Endothelial cell of umbilical vein (primary cell): ENCODE measurements at regions not wholly inside any gene's neighbourhood (a gene's known extent, or its start where the extent isn't known, plus 50 kb on each side); places are given as distances from the start of the nearest gene placed in this dataset.

ENCODE experiments used
- BruUV-seq: library from RNA; stranded (reverse); fragments of 400-500 nt; replicated peaks from 2 replicates; lab custom pipeline; 2021; lab: Mats Ljungman, UMichigan
- CTCF ChIA-PET: fragments of 300-600, 350-600 bp; sonication (Branson Sonifier 250); formaldehyde crosslinking; loops from one replicate; lab custom pipeline; 2021; ENCODE audit warnings: antibody characterized with exemption, inconsistent platforms; lab: Charles Lee
- POLR2A ChIA-PET: fragments of 300-600, 350-600 bp; sonication (Branson Sonifier 250); formaldehyde crosslinking; loops from one replicate; lab custom pipeline; 2021; ENCODE audit warnings: antibody characterized with exemption, inconsistent platforms; lab: Charles Lee
- DNase-seq: peaks from one replicate; pipeline ENCODE4 v3.0.0-alpha.2; 2011; ENCODE audit warnings: low read depth, low spot score
- FAIRE-seq: peaks from 2 replicates; lab custom pipeline; 2011; peaks lifted over from hg19 to GRCh38; lab: Jason Lieb, UNC
- H2AFZ ChIP-seq: 2 replicates; pipeline ENCODE4 v1.6.0; 2012; ENCODE audit warnings: low read depth, low read length, control low read depth, inconsistent platforms
- H3K27ac ChIP-seq: 2 replicates; pipeline ENCODE4 v1.5.1; 2011; ENCODE audit warnings: low read depth, mild to moderate bottlenecking, control low read depth, low read length, moderate library complexity; ENCODE audit not compliant: insufficient read depth
- H3K27me3 ChIP-seq, 2 experiments: 2 replicates each; pipeline versions ENCODE4 v1.6.0 to v1.6.1; 2011; ENCODE audit warnings: low read length in 2 of 2, mixed read lengths in 1 of 2; ENCODE audit not compliant: control insufficient read depth in 2 of 2, insufficient read depth in 2 of 2
- H3K36me3 ChIP-seq, 2 experiments: 2 replicates in 1 of 2; 3 replicates in 1 of 2; pipeline ENCODE4 v1.5.1; 2011; ENCODE audit warnings: low read length in 2 of 2, mild to moderate bottlenecking in 1 of 2, moderate library complexity in 1 of 2; ENCODE audit not compliant: control insufficient read depth in 2 of 2, insufficient read depth in 2 of 2; ENCODE audit errors: extremely low read depth in 1 of 2
- H3K4me1 ChIP-seq: 3 replicates; pipeline ENCODE4 v1.5.1; 2011; ENCODE audit warnings: mild to moderate bottlenecking, low read length; ENCODE audit not compliant: control insufficient read depth, insufficient read depth; ENCODE audit errors: extremely low read depth
- H3K4me2 ChIP-seq: 2 replicates; pipeline ENCODE4 v1.6.1; 2011; ENCODE audit warnings: low read length, control low read depth, mixed read lengths; ENCODE audit not compliant: insufficient read depth
- H3K4me3 ChIP-seq, 3 experiments: fragments of 200-600 bp in 1 of 3; sonication (generic), shearing (Covaris generic) in 1 of 3; replicated peaks in 1 of 3; 2 replicates each; pipeline ENCODE4 v1.5.1; 2011 to 2016; ENCODE audit warnings: control low read depth in 3 of 3, low read length in 3 of 3, mild to moderate bottlenecking in 2 of 3, inconsistent platforms in 1 of 3, low read depth in 1 of 3, moderate library complexity in 1 of 3; ENCODE audit not compliant: insufficient read depth in 1 of 3
- H3K79me2 ChIP-seq: 2 replicates; pipeline ENCODE4 v1.6.0; 2012; ENCODE audit warnings: low read length, inconsistent platforms; ENCODE audit not compliant: control insufficient read depth, insufficient read depth
- H3K9ac ChIP-seq: replicated peaks from 2 replicates; pipeline ENCODE3; 2011; ENCODE audit warnings: low read length, control low read depth; ENCODE audit not compliant: insufficient read depth; ENCODE audit errors: extremely low read depth
- H3K9me1 ChIP-seq: replicated peaks from 3 replicates; pipeline ENCODE4 v1.6.0; 2011; ENCODE audit warnings: mild to moderate bottlenecking, low read length; ENCODE audit not compliant: control insufficient read depth, insufficient read depth; ENCODE audit errors: extremely low read depth
- H3K9me3 ChIP-seq: replicated peaks from 2 replicates; pipeline ENCODE4 v1.5.1; 2012; ENCODE audit warnings: low read length, inconsistent platforms; ENCODE audit not compliant: control insufficient read depth, insufficient read depth
- H4K20me1 ChIP-seq: replicated peaks from 2 replicates; pipeline ENCODE3; 2011; ENCODE audit warnings: mild to moderate bottlenecking, low read length; ENCODE audit not compliant: control insufficient read depth, insufficient read depth; ENCODE audit errors: extremely low read depth
- EZH2 ChIP-seq: IDR thresholded peaks from 2 replicates; pipeline ENCODE4 v1.6.1; 2012; ENCODE audit warnings: borderline replicate concordance, low read depth, mild to moderate bottlenecking, moderate library complexity, low read length, inconsistent platforms; ENCODE audit not compliant: severe bottlenecking
- FOS ChIP-seq: IDR thresholded peaks from 2 replicates; pipeline ENCODE4 v1.6.1; 2011; ENCODE audit warnings: mild to moderate bottlenecking, low read length, moderate library complexity, borderline replicate concordance; ENCODE audit not compliant: insufficient read depth
- GATA2 ChIP-seq: IDR thresholded peaks from 2 replicates; pipeline ENCODE4 v1.7.0; 2011; ENCODE audit warnings: low read depth, mild to moderate bottlenecking, moderate library complexity, mixed read lengths, low read length; ENCODE audit not compliant: insufficient read length, insufficient read depth
- JUN ChIP-seq: IDR thresholded peaks from 2 replicates; pipeline ENCODE4 v1.6.1; 2011; ENCODE audit warnings: borderline replicate concordance, low read depth; ENCODE audit not compliant: insufficient read length, insufficient read depth
- MYC ChIP-seq: IDR thresholded peaks from one replicate; pipeline ENCODE4 v1.6.1; 2011; ENCODE audit warnings: mild to moderate bottlenecking, low read depth, low read length
- POLR2A ChIP-seq: IDR thresholded peaks from 2 replicates; pipeline ENCODE4 v1.6.1; 2012; ENCODE audit warnings: low read depth, mild to moderate bottlenecking, control low read depth, low read length
- POLR2AphosphoS5 ChIP-seq: IDR thresholded peaks from 2 replicates; pipeline ENCODE4 v1.6.1; 2012; ENCODE audit warnings: low read depth, mild to moderate bottlenecking, control low read depth, low read length, moderate library complexity; ENCODE audit not compliant: insufficient read depth
- dilution Hi-C: fragments of 300-500 bp; cut with MboI; formaldehyde crosslinking; loops from one replicate; pipeline ENCODE4 v1.15.0; 2019; ENCODE audit warnings: low sequenced_read_pairs; ENCODE audit not compliant: extremely low pct_ligation_motif_present
- intact Hi-C: fragments of 100-400 bp; cut with micrococcal nuclease; formaldehyde crosslinking; loops from one replicate; pipeline ENCODE4 v1.10.0; 2022
- TF ChIP-seq, protein P1 (sequence below), 2 donors: IDR thresholded peaks; 1 replicate in 1 of 2; 2 replicates in 1 of 2; pipeline ENCODE4 v1.5.1; 2011; ENCODE audit warnings: low read length in 2 of 2, mild to moderate bottlenecking in 2 of 2, moderate library complexity in 2 of 2, control low read depth in 1 of 2, inconsistent platforms in 1 of 2, low read depth in 1 of 2; ENCODE audit not compliant: insufficient read depth in 1 of 2; ENCODE audit errors: extremely low read depth in 1 of 2
- TF ChIP-seq, protein P2 (sequence below): IDR thresholded peaks from 2 replicates; pipeline ENCODE4 v1.6.1; 2011; ENCODE audit not compliant: insufficient read depth, insufficient read length

DNA sequence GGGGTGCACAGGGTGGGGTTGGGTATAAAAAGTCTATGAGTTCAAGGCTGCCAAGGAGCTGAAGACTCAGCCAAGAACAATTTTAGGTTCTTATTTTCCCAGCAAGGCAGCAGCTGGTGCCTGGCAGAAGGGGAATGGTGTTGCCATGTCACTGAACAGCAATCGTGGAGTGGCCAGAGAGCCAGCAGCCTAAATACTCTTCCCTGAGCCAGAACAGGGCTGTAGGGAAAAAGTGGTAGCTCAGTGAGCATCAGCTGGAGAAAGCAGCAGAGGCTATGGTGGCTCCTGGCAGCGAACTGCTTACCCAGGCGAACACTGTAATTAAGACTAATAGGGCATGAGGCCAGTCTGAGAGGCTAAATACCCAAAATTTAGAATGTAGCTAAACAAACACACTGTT, 334.9 kb downstream of the RMST start:
- H3K4me1 ChIP-seq: no peaks in the 10 kb centered on the region
- DNase-seq: no peak
- H3K9ac ChIP-seq: no peak overlapping the region
- ChIA-PET CTCF (no interaction called here), POLR2A (no interaction called here)
- H3K4me3 ChIP-seq: no peak overlapping the region
- no peak overlapping the region for H3K4me2 ChIP-seq
- H3K27me3 ChIP-seq: no peaks in the 10 kb centered on the region
- no peaks in the 10 kb centered on the region for H3K79me2 ChIP-seq
- no peak for TF ChIP-seq FOS
- TF ChIP-seq POLR2A: no peak
- TF ChIP-seq EZH2: no peak
- no peak for TF ChIP-seq JUN
- TF ChIP-seq, protein P1, sequence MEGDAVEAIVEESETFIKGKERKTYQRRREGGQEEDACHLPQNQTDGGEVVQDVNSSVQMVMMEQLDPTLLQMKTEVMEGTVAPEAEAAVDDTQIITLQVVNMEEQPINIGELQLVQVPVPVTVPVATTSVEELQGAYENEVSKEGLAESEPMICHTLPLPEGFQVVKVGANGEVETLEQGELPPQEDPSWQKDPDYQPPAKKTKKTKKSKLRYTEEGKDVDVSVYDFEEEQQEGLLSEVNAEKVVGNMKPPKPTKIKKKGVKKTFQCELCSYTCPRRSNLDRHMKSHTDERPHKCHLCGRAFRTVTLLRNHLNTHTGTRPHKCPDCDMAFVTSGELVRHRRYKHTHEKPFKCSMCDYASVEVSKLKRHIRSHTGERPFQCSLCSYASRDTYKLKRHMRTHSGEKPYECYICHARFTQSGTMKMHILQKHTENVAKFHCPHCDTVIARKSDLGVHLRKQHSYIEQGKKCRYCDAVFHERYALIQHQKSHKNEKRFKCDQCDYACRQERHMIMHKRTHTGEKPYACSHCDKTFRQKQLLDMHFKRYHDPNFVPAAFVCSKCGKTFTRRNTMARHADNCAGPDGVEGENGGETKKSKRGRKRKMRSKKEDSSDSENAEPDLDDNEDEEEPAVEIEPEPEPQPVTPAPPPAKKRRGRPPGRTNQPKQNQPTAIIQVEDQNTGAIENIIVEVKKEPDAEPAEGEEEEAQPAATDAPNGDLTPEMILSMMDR (IDR thresholded peaks at IDR 0.05; ENCODE audit: extremely low read depth in 1 of 2, insufficient read depth in 1 of 2, low read depth in 1 of 2, low read length in 2 of 2): no peak
- H3K9me3 ChIP-seq: peaks cover 3% of the 10 kb centered on the region
- H3K36me3 ChIP-seq: no peaks in the 10 kb centered on the region
- FAIRE-seq: no peak
- H4K20me1 ChIP-seq: no peaks in the 10 kb centered on the region
- H3K27ac ChIP-seq: no peak overlapping the region
- dilution Hi-C loops (no loop called here), intact Hi-C loops (no loop called here)
- no peaks in the 10 kb centered on the region for H3K9me1 ChIP-seq
- BruUV-seq: no TSS peak
- no peak overlapping the region for H2AFZ ChIP-seq

GRCh38 chr12:97800561-97800960, 338.0 kb downstream of the RMST start:
- Histone ChIP-seq H3K27ac (no peak overlapping the region), H3K4me2 (no peak overlapping the region), H2AFZ (no peak overlapping the region), H3K4me1 (no peaks in the 10 kb centered on the region), H3K79me2 (no peaks in the 10 kb centered on the region), H3K4me3 (no peak overlapping the region), H4K20me1 (no peaks in the 10 kb centered on the region), H3K9me1 (no peaks in the 10 kb centered on the region), H3K36me3 (no peaks in the 10 kb centered on the region), H3K27me3 (no peaks in the 10 kb centered on the region), H3K9me3 (no peaks in the 10 kb centered on the region), H3K9ac (no peak overlapping the region)
- DNase-seq (no peak), FAIRE-seq (no peak)
- ChIA-PET POLR2A (no interaction called here), CTCF (no interaction called here)
- intact Hi-C loops: no loop called here
- dilution Hi-C loops: no loop called here
- no TSS peak for BruUV-seq
- TF ChIP-seq MYC (no peak), JUN (no peak), EZH2 (no peak), POLR2AphosphoS5 (no peak), POLR2A (no peak), FOS (no peak), GATA2 (no peak)
- TF ChIP-seq, protein P1 (IDR thresholded peaks at IDR 0.05; ENCODE audit: extremely low read depth in 1 of 2, insufficient read depth in 1 of 2, low read depth in 1 of 2, low read length in 2 of 2): no peak
- TF ChIP-seq, protein P2, sequence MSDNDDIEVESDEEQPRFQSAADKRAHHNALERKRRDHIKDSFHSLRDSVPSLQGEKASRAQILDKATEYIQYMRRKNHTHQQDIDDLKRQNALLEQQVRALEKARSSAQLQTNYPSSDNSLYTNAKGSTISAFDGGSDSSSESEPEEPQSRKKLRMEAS: no peak
